Activated CD4-positive, alpha-beta T cell treated with anti-CD3 and anti-CD28 coated beads, Interleukin-2, amount 50 U/mL, for 24 hours (primary cell): ENCODE measurements at regions not wholly inside any gene's neighbourhood (a gene's known extent, or its start where the extent isn't known, plus 50 kb on each side); places are given as distances from the start of the nearest gene placed in this dataset.
"Not testable (repeated sequence)": the region's sequence is repeated elsewhere in the genome, so short reads cannot be mapped to it uniquely, and the experiment has no call there.

ENCODE experiments used
- DNase-seq, 2 donors: peaks; one replicate each; pipeline ENCODE4 v3.0.0-alpha.2; 2020; ENCODE audit warnings: low read depth in 1 of 2, low spot score in 1 of 2

- no peak for DNase-seq
Observed at GRCh38 chr13:44783994-44784707, 205.1 kb downstream of the NUFIP1 start.

- no peak for DNase-seq
Observed at GRCh38 chr13:44780591-44781280, 204.6 kb upstream of the TSC22D1 start.

DNA sequence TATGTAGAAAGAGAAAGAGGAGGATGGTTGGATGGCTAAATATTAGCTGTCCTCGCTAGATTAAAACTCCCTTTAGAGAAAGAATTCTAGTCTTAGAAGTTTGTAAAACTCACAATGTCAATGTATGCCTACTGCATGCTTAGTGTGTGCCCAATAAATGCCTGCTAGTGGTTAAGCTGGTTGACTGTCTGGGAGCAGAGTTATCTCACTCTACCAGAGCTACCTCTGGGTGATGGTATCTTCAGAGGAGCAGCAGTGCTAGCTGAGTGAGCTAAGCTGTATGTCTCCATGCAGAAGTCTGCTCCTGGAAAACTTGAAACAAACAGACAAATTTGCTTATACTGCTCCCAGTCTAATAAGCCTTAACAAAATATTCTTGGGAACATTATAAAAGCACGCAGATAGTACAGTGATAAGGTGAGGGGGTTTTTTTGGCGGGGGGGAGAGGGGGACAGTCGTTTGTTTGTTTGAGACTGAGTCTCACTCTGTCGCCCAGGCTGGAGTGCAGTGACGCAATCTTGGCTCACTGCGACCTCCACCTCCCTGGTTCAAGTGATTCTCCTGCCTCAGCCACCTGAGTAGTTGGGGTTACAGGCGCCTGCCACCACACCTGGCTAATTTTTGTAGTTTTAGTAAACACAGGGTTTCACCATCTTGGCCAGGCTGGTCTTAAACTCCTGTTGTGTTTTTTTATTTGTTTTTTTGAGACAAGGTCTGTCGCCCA lies 202.8 kb upstream of the TSC22D1 start:
- DNase-seq: no peak

GRCh38 chr13:44775290-44775689 lies 199.2 kb upstream of the TSC22D1 start:
- not testable (repeated sequence) for DNase-seq

DNA sequence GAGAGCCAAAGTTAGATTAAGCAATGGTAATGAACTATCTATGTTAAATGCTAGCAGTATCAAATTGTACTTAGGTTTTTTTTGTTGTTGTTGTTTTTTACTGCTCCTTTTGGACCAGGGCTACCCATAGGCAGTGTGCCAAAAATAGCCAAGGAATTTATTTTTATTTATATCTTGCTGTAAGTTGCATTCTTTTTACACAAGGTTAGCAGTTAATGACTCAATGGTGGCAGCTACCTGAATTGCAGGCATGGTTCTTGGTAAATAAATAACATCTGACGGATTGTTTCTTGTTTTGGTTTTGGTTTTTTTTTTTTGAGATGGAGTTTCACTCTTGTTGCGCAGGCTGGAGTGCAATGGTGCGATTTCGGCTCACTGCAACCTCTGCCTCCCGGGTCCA lies 194.8 kb upstream of the TSC22D1 start:
- no peak for DNase-seq

GRCh38 chr13:44769686-44770085 lies 193.6 kb upstream of the TSC22D1 start:
- no peak for DNase-seq

- DNase-seq: peak in 1 of 2 donors; percentile 32
Observed at GRCh38 chr13:44768775-44769581, 192.8 kb upstream of the TSC22D1 start.

DNA sequence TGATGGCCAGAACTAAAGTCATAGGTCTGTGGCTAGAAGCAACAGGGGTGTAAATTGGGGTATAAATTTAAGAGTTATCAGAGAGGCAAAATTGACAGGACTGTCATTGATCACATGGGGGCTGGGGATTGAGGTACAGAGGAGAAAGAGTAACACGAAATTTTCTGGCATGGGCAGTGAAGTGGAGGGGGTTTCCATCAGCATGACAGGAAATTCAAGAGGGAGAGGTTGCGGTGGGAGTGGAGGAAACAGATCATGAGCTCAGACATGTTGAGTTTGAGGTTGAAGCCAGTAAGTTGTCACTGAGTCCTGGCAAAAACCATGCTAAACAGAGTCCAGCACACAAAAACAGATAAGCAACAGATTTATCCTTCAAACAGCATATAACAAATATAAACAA lies 192.1 kb upstream of the TSC22D1 start:
- peak in 1 of 2 donors; percentile 25 for DNase-seq

DNA sequence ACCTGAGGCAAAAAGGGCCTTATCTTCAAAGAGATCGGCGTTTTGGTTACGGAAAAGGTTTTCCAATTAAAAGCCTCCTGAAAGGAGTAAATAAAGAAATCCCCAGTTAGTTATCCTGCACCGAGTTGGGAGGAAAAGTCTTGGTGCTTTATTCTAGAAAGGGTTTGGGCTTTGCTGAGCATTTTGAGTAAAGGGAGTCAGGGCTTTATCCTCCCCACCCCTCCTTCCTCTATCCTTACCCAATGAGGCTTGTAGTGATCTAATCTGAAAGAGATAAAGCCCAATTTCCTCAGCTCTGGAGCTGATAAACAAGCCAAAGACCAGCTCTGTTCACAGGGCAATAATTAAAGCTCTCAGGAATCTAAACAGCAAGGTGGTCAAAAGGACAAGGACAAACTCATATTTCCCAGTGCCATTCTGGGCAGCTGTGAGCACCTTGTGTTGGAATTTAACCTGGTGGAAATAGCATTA lies 188.9 kb upstream of the TSC22D1 start:
- DNase-seq: no peak

- no peak for DNase-seq
Observed at GRCh38 chr13:44764302-44764692, 188.2 kb upstream of the TSC22D1 start.

DNA sequence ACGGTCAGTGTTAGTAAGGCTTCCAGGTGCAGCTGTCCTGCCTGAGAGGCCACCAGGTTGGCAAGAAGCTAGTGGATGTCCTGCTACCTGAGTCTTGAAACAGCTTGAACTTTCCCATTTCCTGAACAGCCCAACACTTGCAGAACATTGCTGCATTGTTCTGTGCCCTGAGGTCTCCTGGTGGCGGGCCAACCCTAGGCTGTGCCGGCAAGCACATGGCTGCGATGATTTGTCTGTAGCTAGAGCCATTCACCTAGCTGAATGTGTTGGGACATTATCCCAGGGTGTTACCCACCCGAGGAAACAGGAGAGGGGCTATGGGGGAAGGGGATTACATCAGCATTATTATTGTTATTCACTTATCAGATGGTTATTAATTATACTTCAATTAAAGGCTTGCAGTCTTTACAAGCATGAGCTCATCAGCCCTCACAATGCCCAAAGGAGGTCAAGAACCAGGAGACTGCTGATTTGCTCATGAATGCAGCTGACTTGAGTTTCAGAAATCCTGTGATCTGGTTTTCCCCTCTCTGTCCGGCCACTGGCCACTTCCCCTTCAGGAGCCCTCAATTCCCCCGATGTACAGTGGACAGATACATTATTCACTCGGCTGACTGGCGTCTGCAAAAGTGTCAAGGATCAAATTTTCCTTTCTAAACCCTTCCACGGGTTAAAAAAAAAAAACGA lies 187.6 kb upstream of the TSC22D1 start:
- no peak for DNase-seq

GRCh38 chr13:44762911-44763310 lies 186.8 kb upstream of the TSC22D1 start:
- no peak for DNase-seq

DNA sequence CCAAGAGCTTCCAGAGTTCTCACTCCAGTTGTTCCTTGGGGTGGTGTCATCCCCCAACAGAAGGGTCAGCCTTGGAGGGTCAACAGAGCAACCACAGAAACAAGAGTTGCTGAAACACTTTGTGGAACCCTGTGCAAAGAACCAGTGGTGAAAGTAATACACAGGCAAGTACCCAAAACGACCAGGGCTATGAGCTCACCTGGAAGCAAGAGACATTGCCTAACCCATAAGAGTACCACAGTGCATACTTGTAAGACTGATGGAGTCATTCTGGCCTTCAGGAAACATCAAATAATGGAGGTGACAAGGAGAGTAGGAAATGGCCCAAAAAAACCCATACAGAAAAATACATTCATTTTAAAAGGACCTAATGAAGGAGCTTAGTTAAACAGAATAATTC lies 184.3 kb upstream of the TSC22D1 start:
- DNase-seq: no peak

DNA sequence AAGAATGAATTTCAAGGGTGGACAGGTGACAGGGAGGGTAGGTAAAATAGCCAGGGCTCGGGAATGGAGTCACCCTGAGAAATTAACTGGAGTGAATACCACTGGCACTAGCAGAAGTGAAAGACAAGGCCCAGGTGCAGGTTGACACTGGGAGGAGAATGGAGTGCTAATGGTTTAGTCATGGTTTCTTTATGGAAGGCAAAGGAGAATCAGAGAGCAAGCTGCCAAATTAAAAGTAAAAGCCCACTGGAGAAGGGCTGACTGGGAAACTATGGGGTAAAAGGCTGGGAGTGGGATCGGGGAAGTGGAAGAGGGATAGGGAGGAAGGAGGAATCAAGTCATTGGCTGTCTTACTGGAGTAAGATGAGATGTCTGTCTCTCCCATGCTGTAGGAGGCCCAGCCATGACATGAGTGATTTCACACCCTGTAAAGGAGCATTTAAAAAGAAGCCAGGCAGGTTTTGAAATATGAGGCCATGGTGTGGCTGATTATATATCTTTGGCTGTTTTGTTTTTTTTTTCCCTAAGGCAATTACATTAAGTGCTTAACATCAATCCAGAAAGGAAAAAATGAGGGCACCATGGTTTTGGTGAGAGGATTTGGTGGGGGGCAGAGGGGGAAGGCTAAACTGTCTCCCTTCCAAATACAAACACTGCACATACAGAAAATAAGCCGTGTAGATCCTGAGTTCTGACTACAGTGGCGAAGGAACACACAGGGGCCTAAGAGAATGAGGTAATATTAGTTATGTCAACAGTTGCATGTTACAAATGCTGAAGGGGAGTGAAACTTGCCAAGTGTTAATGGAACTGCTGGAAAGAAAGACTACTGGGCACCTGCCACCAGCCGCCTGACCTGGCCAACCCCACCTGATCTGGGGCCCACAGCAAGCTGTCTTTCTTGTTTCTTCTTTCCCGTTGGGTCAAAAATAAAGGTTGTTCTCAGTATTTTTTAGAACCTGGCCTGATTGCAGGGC lies 183.5 kb upstream of the TSC22D1 start:
- no peak for DNase-seq

- no peak for DNase-seq
Observed at GRCh38 chr13:44758630-44759383, 182.7 kb upstream of the TSC22D1 start.

GRCh38 chr13:44757671-44758070 lies 181.5 kb upstream of the TSC22D1 start:
- no peak for DNase-seq

DNA sequence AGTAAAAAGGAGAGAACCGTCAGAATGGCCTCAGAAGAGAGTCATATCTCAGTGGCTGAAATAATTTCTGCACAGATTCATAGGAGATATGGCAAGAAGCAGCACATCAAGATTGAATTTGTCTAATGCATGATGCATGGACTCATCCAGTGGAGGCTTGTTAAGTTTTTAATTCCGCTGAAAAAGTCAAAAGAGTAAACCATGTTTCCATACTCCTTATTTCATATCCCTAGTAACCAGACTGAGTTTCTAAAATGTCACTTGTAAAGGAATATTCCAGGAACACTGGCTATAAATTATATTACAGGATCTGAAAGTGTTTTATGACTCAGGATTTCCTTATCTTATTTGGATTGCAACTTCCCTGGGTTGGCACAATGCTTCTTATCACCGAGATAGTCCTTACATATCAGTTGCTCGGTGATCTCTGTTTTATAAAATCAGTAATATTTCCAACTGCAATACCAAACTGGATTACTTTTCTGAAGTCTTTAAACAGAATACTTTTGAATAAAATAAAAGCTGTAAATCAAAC lies 180.2 kb upstream of the TSC22D1 start:
- no peak for DNase-seq

- DNase-seq: no peak
Observed at GRCh38 chr13:44755872-44756271, 179.7 kb upstream of the TSC22D1 start.
